DOHH2 (cell line): ENCODE measurements at regions not wholly inside any gene's neighbourhood (a gene's known extent, or its start where the extent isn't known, plus 50 kb on each side); places are given as distances from the start of the nearest gene placed in this dataset.

Experiments
- H3F3A ChIP-seq: fragments of 200-600 bp; sonication (generic), shearing (Covaris generic); 2 replicates; pipeline ENCODE4 v1.6.0; 2016; ENCODE audit warnings: antibody characterized with exemption, mild to moderate bottlenecking; ENCODE audit not compliant: control insufficient read depth, insufficient read depth
- H3K27ac ChIP-seq: fragments of 200-600 bp; sonication (generic); 2 replicates; pipeline ENCODE4 v1.5.1; 2014; ENCODE audit warnings: low read depth, mild to moderate bottlenecking, low read length, moderate library complexity
- H3K27me3 ChIP-seq: fragments of 200-600 bp; sonication (generic); 2 replicates; pipeline ENCODE4 v1.6.1; 2014; ENCODE audit warnings: mild to moderate bottlenecking, low read length, mixed read lengths; ENCODE audit not compliant: control insufficient read depth
- H3K36me3 ChIP-seq: fragments of 200-600 bp; sonication (generic); 2 replicates; pipeline ENCODE4 v1.6.1; 2014; ENCODE audit warnings: mild to moderate bottlenecking, low read length, moderate library complexity, mixed read lengths; ENCODE audit not compliant: control insufficient read depth
- H3K4me1 ChIP-seq: fragments of 200-600 bp; sonication (generic); 2 replicates; pipeline ENCODE4 v1.6.1; 2014; ENCODE audit warnings: mild to moderate bottlenecking, low read length, mixed read lengths; ENCODE audit not compliant: control insufficient read depth
- H3K4me2 ChIP-seq: fragments of 200-600 bp; sonication (generic); 2 replicates; pipeline ENCODE4 v1.6.0; 2014; ENCODE audit warnings: mild to moderate bottlenecking, low read length, moderate library complexity
- H3K4me3 ChIP-seq: fragments of 200-600 bp; sonication (generic); 2 replicates; pipeline ENCODE4 v1.5.1; 2014; ENCODE audit warnings: mild to moderate bottlenecking, low read length, mixed read lengths
- H3K79me2 ChIP-seq: fragments of 200-600 bp; sonication (generic); 2 replicates; pipeline ENCODE4 v1.6.1; 2014; ENCODE audit warnings: mild to moderate bottlenecking, low read length, mixed read lengths; ENCODE audit not compliant: control insufficient read depth
- H3K9me2 ChIP-seq: fragments of 200-600 bp; sonication (generic); replicated peaks from 2 replicates; pipeline ENCODE4 v1.6.1; 2014; ENCODE audit warnings: mild to moderate bottlenecking, low read length, mixed read lengths; ENCODE audit not compliant: control insufficient read depth
- H3K9me3 ChIP-seq: fragments of 200-600 bp; sonication (generic); 2 replicates; pipeline ENCODE4 v1.6.1; 2014; ENCODE audit warnings: antibody characterized with exemption, low read length, mixed read lengths; ENCODE audit not compliant: control insufficient read depth, insufficient read depth
- H4K20me1 ChIP-seq: fragments of 200-600 bp; sonication (generic); 2 replicates; pipeline ENCODE4 v1.6.0; 2014; ENCODE audit warnings: low read depth, mild to moderate bottlenecking, antibody characterized with exemption, low read length, moderate library complexity; ENCODE audit not compliant: control insufficient read depth, insufficient read depth
- CTCF ChIP-seq: fragments of 200-600 bp; sonication (generic); IDR thresholded peaks from one replicate; pipeline ENCODE4 v1.5.1; 2014; ENCODE audit warnings: antibody characterized with exemption, mild to moderate bottlenecking, low read depth, low read length; ENCODE audit not compliant: poor library complexity, severe bottlenecking
- EZH2phosphoT487 ChIP-seq: fragments of 200-600 bp; sonication (generic); IDR thresholded peaks from 2 replicates; pipeline ENCODE4 v1.6.1; 2017; ENCODE audit warnings: borderline replicate concordance, mild to moderate bottlenecking, antibody characterized with exemption, low read length, moderate library complexity, mixed read lengths

DNA sequence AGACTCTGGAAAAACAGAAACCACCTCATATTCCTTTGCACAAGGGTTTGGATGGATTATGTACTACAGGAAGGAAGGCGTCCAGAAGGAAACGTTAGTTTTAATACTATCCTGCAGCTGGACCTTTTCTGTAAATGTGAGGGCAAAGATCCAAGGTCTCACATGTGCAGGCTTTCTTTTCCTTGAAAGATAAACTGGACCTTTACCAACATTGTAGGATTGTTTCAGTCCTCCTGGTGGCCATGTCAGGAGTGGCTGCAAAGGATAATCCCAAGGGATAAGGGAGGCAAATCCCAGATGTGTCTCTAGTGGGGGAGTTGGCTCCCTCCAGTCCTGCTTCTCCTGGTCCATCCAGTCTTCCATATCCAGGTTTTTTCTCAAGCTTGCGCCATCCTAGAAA, 397.5 kb downstream of the HTR1A start:
- peaks cover 8% of the 10 kb centered on the region; the same call in 1 of the 2 replicates for H3K9me3 ChIP-seq
- no peaks in the 10 kb centered on the region for H3K27me3 ChIP-seq
- no peak overlapping the region for H3K4me2 ChIP-seq
- H3K79me2 ChIP-seq = no peaks in the 10 kb centered on the region
- H3F3A ChIP-seq = no peaks in the 10 kb centered on the region
- H3K9me2 ChIP-seq = no peaks in the 10 kb centered on the region
- H3K4me1 ChIP-seq = no peaks in the 10 kb centered on the region
- H3K27ac ChIP-seq = no peak overlapping the region
- H3K4me3 ChIP-seq = no peak overlapping the region
- TF ChIP-seq EZH2phosphoT487 (no peak), CTCF (no peak)
- no peaks in the 10 kb centered on the region for H3K36me3 ChIP-seq
- H4K20me1 ChIP-seq = no peaks in the 10 kb centered on the region

DNA sequence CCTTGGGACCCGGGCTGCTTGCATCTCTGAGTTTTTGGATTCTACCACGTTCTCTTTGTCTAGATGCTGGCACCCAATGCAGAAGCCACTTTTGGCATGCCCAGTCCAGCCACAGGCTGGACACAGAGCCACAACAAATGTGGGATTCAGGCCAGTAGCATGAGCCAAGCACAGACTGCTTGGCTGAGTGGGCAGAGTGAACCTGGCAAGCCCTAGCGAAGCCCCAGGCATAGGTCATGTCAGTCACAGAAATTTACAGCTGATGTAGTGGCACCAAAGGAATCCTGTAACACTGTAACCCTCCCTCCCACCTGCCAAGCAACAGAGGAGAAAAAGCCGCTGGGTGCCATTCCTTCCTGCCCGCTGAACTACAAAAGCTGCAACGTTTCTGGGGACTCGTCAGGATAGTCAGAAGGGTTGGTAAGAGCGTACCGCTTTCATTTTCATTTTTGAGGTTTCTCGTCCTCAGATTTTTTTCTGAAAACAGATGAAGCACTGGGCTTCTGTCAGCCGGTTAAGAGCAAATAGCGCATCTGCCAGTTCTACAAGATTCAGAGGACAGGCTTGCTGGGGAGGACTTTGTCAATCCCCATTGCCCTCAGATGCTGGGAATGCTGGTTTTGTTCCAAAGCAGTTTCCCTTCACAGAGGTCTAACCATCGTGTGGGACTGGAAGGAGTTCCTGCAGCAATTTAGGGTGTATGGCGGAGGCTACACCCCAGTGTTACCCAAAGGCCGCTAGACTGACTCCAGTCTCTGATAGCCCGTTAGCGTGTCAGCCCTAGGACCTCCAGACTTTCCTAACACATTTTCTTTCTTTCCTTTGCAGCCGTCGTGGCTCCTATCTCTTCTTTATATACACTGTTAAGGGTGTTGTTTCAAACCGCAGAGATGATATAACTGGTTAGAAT, 399.0 kb downstream of the HTR1A start:
- Histone ChIP-seq H3K4me1 (no peaks in the 10 kb centered on the region), H3K36me3 (no peaks in the 10 kb centered on the region), H3K79me2 (no peaks in the 10 kb centered on the region), H3K27me3 (no peaks in the 10 kb centered on the region), H3F3A (no peaks in the 10 kb centered on the region), H3K9me2 (no peaks in the 10 kb centered on the region), H3K9me3 (peaks cover 8% of the 10 kb centered on the region; the same call in 1 of the 2 replicates), H3K27ac (no peak overlapping the region), H3K4me2 (no peak overlapping the region), H3K4me3 (no peak overlapping the region), H4K20me1 (no peaks in the 10 kb centered on the region)
- TF ChIP-seq EZH2phosphoT487 = no peak
- TF ChIP-seq CTCF = no peak

DNA sequence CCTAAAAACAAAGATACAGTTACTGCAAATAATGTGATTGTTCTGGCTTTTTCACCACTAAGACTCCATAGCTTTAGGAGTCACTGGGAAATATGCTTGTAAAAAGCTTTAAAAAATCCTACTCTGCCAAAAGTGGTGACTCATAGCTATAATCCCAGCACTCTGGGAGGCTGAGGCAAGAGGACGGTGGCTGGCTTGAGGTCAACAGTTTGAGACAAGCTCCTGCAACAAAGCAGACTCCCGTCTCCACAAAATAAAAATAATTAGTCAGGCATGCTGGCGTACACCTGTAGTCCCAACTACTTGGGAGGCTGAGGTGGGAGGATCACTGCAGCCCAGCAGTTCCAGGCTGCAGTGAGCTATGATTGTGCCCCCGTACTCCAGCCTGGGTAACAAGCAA, 406.4 kb downstream of the HTR1A start:
- Histone ChIP-seq H3K9me2 (no peaks in the 10 kb centered on the region; the same call in 1 of the 2 replicates), H4K20me1 (no peaks in the 10 kb centered on the region), H3K9me3 (no peaks in the 10 kb centered on the region), H3K79me2 (no peaks in the 10 kb centered on the region), H3F3A (no peaks in the 10 kb centered on the region), H3K4me2 (no peak overlapping the region), H3K36me3 (no peaks in the 10 kb centered on the region), H3K27ac (no peak overlapping the region), H3K4me1 (no peaks in the 10 kb centered on the region), H3K4me3 (no peak overlapping the region), H3K27me3 (no peaks in the 10 kb centered on the region)
- no peak for TF ChIP-seq CTCF
- no peak for TF ChIP-seq EZH2phosphoT487
